Left ventricle myocardium inferior (tissue), 1 donor: ENCODE measurements at regions not wholly inside any gene's neighbourhood (a gene's known extent, or its start where the extent isn't known, plus 50 kb on each side); places are given as distances from the start of the nearest gene placed in this dataset.

ENCODE experiments used
- DNase-seq: peaks from one replicate; pipeline ENCODE4 v3.0.0-alpha.2; 2020
- H3K27ac ChIP-seq: fragments of 200-600 bp; replicated peaks from 2 replicates; pipeline ENCODE4 v1.8.0; 2021
- H3K27me3 ChIP-seq: fragments of 200-600 bp; 2 replicates; pipeline ENCODE4 v1.8.0; 2021; ENCODE audit warnings: low read depth
- H3K36me3 ChIP-seq: fragments of 200-600 bp; 2 replicates; pipeline ENCODE4 v1.8.0; 2021
- H3K4me1 ChIP-seq: fragments of 200-600 bp; 2 replicates; pipeline ENCODE4 v1.8.0; 2021
- H3K4me3 ChIP-seq: fragments of 200-600 bp; 2 replicates; pipeline ENCODE4 v1.8.0; 2021; ENCODE audit warnings: mild to moderate bottlenecking, moderate library complexity
- H3K9me3 ChIP-seq: fragments of 200-600 bp; replicated peaks from 2 replicates; pipeline ENCODE4 v1.8.0; 2021
- intact Hi-C: fragments of 100-400 bp; cut with micrococcal nuclease; formaldehyde crosslinking; loops from one replicate; pipeline ENCODE4 v1.11.0; 2022
- TF ChIP-seq, protein P1 (sequence below): fragments of 200-600 bp; IDR thresholded peaks from 2 replicates; pipeline ENCODE4 v1.8.0; 2021; ENCODE audit warnings: antibody characterized with exemption, mild to moderate bottlenecking, borderline replicate concordance
- donor health status: DM: no; HTN: yes; CAD: no; lungs with severe emphysema.

DNA sequence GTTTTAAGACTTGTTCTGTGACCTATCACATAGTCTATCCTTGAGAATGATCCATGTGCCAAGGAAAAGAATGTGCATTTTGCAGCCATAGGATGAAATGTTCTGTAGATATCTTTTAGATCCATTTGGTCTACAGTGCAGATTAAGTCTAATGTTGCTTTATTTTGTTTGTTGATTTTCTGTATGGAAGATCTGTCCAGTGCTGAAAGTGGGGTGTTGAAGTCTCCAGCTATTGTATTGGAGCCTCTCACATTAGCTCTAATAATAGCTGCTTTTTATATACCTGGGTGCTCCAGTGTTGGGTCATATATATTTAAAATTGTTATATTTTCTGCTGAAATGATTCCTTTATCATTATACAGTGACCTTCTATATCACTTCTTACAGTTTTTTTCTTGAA is 155.6 kb upstream of the MON1B start:
- DNase-seq: no peak
- intact Hi-C loops: no loop called here
- TF ChIP-seq, protein P1, sequence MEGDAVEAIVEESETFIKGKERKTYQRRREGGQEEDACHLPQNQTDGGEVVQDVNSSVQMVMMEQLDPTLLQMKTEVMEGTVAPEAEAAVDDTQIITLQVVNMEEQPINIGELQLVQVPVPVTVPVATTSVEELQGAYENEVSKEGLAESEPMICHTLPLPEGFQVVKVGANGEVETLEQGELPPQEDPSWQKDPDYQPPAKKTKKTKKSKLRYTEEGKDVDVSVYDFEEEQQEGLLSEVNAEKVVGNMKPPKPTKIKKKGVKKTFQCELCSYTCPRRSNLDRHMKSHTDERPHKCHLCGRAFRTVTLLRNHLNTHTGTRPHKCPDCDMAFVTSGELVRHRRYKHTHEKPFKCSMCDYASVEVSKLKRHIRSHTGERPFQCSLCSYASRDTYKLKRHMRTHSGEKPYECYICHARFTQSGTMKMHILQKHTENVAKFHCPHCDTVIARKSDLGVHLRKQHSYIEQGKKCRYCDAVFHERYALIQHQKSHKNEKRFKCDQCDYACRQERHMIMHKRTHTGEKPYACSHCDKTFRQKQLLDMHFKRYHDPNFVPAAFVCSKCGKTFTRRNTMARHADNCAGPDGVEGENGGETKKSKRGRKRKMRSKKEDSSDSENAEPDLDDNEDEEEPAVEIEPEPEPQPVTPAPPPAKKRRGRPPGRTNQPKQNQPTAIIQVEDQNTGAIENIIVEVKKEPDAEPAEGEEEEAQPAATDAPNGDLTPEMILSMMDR: no peak

DNA sequence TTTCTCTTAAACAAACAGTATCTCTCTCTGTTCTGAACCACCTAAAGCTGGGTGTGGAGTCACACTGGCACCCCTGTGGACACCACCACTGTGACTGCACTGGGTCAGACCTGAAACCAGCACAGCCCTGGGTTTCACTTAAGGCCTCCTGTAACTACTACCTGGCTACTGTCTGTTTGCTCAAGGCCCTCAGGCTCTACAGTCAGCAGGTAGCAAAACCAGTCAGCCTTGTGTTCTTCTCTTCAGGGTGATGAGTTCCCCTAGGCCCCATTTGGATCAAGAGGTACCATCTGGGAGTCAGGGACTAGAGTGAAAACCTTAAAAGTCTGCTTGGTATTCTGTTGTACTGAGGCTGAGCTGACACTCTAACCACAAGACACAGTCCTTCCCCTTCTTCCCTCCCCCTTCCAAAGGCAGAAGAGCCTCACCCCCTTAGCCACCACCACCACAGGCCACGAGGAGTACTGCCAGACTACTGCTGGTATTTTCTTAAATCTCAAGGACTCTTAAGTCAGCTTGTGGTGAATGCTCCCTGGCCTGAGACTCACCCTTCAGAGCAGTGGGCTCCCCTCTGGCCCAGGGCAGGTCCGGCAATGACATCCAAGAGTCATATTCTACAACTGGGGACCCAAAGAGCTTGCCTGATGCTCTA is 153.2 kb upstream of the MON1B start:
- Histone ChIP-seq H3K36me3 (no peaks in the 10 kb centered on the region), H3K27me3 (no peaks in the 10 kb centered on the region), H3K4me3 (no peak overlapping the region), H3K9me3 (peaks cover 9% of the 10 kb centered on the region), H3K4me1 (no peaks in the 10 kb centered on the region), H3K27ac (no peak overlapping the region)
- intact Hi-C loops: no loop called here
- TF ChIP-seq, protein P1: no peak
- no peak for DNase-seq

More for the DNA sequence above, 155.6 kb upstream of the MON1B start:
- no peak overlapping the region for H3K27ac ChIP-seq
- no peaks in the 10 kb centered on the region for H3K36me3 ChIP-seq
- H3K4me1 ChIP-seq: no peaks in the 10 kb centered on the region
- H3K4me3 ChIP-seq: no peak overlapping the region
- peaks cover 9% of the 10 kb centered on the region for H3K9me3 ChIP-seq
- no peaks in the 10 kb centered on the region for H3K27me3 ChIP-seq

DNA sequence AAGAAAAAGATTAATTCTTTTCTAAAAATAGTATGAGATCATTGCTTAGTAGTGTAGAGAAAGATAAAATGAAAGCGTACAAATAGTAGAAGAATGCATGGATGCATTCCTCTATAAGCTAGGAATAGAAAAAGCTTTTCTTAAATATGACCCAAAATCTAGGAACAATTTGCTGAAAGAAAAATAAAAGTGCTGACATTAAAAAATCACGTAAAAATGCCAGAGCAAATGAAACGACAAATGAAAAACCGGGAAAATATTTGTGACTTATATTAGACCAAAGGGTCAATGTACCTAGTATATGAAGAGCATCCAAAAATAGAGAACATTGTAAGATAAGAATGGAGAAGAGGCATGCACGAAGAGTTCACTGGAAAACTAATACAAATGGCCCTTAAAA is 149.5 kb upstream of the MON1B start:
- Histone ChIP-seq H3K27me3 (no peaks in the 10 kb centered on the region), H3K4me1 (no peaks in the 10 kb centered on the region), H3K27ac (no peak overlapping the region), H3K4me3 (no peak overlapping the region), H3K9me3 (no peaks in the 10 kb centered on the region), H3K36me3 (no peaks in the 10 kb centered on the region)
- intact Hi-C loops: no loop called here
- TF ChIP-seq, protein P1: no peak
- DNase-seq: no peak

DNA sequence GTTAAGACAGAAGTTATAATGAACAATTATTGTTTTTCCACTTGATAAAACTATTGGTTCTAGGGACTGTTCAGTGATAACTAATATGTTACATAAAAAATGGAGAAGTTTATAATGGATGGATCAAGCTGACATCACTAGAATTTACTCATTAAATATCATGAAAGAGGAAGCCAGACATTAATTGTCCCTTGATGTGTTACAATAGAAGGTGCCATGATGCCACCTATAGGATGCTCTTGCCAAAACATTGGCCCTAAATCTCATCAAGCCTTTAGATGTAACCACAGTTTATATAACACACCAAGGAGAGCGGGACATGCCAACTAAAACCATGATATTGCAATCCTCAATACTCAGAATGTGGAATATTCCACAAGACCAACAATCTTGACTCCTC is 147.9 kb upstream of the MON1B start:
- Histone ChIP-seq H3K4me3 (no peak overlapping the region), H3K27ac (no peak overlapping the region), H3K4me1 (no peaks in the 10 kb centered on the region), H3K36me3 (no peaks in the 10 kb centered on the region), H3K9me3 (no peaks in the 10 kb centered on the region), H3K27me3 (no peaks in the 10 kb centered on the region)
- intact Hi-C loops: no loop called here
- TF ChIP-seq, protein P1: peak; percentile 49
- DNase-seq: no peak

DNA sequence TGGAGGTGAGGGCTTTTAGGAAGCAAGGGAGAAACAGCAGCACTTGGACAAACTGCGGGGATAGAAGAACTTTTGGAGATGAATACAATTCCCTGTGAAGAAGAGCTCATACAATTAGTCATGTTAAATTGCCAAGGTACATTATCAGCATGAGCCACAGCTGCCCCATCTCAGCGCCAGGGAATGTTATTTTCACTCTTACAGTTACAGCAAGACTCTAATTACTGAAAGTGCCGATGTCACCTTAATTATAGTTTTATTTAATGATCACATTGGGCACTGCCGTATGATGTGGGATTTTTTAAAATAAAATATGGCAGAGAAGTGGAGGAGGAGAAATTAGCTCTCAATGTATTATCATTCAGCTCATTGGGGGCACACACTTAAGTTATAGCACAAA is 144.8 kb upstream of the MON1B start:
- Histone ChIP-seq H3K4me1 (no peaks in the 10 kb centered on the region), H3K4me3 (no peak overlapping the region), H3K27me3 (no peaks in the 10 kb centered on the region), H3K36me3 (no peaks in the 10 kb centered on the region), H3K27ac (no peak overlapping the region), H3K9me3 (no peaks in the 10 kb centered on the region)
- DNase-seq: no peak
- intact Hi-C loops: no loop called here
- TF ChIP-seq, protein P1: no peak
